UCSD-AML1 (cell line): ENCODE measurements at regions not wholly inside any gene's neighbourhood (a gene's known extent, or its start where the extent isn't known, plus 50 kb on each side); places are given as distances from the start of the nearest gene placed in this dataset.

Experiments used
- DNase-seq: peaks from one replicate; lab custom pipeline; 2025; ENCODE audit not compliant: unreplicated experiment; lab: John Stamatoyannopoulos, UW

GRCh38 chr22:27420817-27421361 lies 380.7 kb downstream of the MN1 start:
- DNase-seq: no peak

GRCh38 chr22:27422442-27422841 lies 379.1 kb downstream of the MN1 start:
- no peak for DNase-seq

GRCh38 chr22:27424319-27424718 lies 377.2 kb downstream of the MN1 start:
- DNase-seq: no peak

GRCh38 chr22:27429476-27429875 lies 372.1 kb downstream of the MN1 start:
- no peak for DNase-seq

GRCh38 chr22:27431081-27431480 lies 370.5 kb downstream of the MN1 start:
- DNase-seq: no peak

- DNase-seq: no peak
These were observed 369.7 kb downstream of the MN1 start for GRCh38 chr22:27431896-27432295.

- no peak for DNase-seq
These were observed 368.5 kb downstream of the MN1 start for GRCh38 chr22:27433099-27433498.

GRCh38 chr22:27433585-27434190 lies 367.9 kb downstream of the MN1 start:
- no peak for DNase-seq

GRCh38 chr22:27434898-27435297 lies 366.7 kb downstream of the MN1 start:
- no peak for DNase-seq

GRCh38 chr22:27435844-27436576 lies 365.5 kb downstream of the MN1 start:
- no peak for DNase-seq

GRCh38 chr22:27436591-27436990 lies 365.0 kb downstream of the MN1 start:
- DNase-seq: no peak

GRCh38 chr22:27437570-27437969 lies 364.0 kb downstream of the MN1 start:
- no peak for DNase-seq

GRCh38 chr22:27438271-27438980 lies 363.1 kb downstream of the MN1 start:
- no peak for DNase-seq

- DNase-seq: no peak
These were observed 362.4 kb downstream of the MN1 start for GRCh38 chr22:27439131-27439530.

- DNase-seq: peak; percentile 32
These were observed 361.2 kb downstream of the MN1 start for GRCh38 chr22:27440304-27440865.

- DNase-seq: no peak
These were observed 359.7 kb downstream of the MN1 start for GRCh38 chr22:27441706-27442475.

- no peak for DNase-seq
These were observed 358.2 kb downstream of the MN1 start for GRCh38 chr22:27443306-27443705.

- no peak for DNase-seq
These were observed 355.7 kb downstream of the MN1 start for GRCh38 chr22:27445881-27446280.

GRCh38 chr22:27447289-27447688 lies 354.3 kb downstream of the MN1 start:
- DNase-seq: no peak

GRCh38 chr22:27450448-27450847 lies 351.1 kb downstream of the MN1 start:
- DNase-seq: no peak

GRCh38 chr22:27452245-27452644 lies 349.3 kb downstream of the MN1 start:
- DNase-seq: no peak
